NCI-H774 (cell line): ENCODE measurements at regions not wholly inside any gene's neighbourhood (a gene's known extent, or its start where the extent isn't known, plus 50 kb on each side); places are given as distances from the start of the nearest gene placed in this dataset.
"Not testable (repeated sequence)": the region's sequence is repeated elsewhere in the genome, so short reads cannot be mapped to it uniquely, and the experiment has no call there.

ENCODE experiments used
- DNase-seq: peaks from one replicate; lab custom pipeline; 2025; lab: John Stamatoyannopoulos, UW

- DNase-seq, result not testable (repeated sequence)
Measured at GRCh38 chr1:149229813-149230212, 126.5 kb upstream of the NBPF9 start.

- DNase-seq, result not testable (repeated sequence)
Measured at GRCh38 chr1:149234926-149235914, 131.9 kb upstream of the NBPF9 start.

GRCh38 chr1:149237515-149237914, 134.2 kb upstream of the NBPF9 start:
- not testable (repeated sequence) for DNase-seq

- not testable (repeated sequence) for DNase-seq
Measured at GRCh38 chr1:149239897-149240508, 136.7 kb upstream of the NBPF9 start.

GRCh38 chr1:149240530-149240929, 137.2 kb upstream of the NBPF9 start:
- not testable (repeated sequence) for DNase-seq

- DNase-seq, result not testable (repeated sequence)
Measured at GRCh38 chr1:149241272-149241671, 137.9 kb upstream of the NBPF9 start.

GRCh38 chr1:149243572-149243971, 140.2 kb upstream of the NBPF9 start:
- not testable (repeated sequence) for DNase-seq

GRCh38 chr1:149244621-149245020, 141.3 kb upstream of the NBPF9 start:
- not testable (repeated sequence) for DNase-seq

GRCh38 chr1:149246212-149246611, 142.9 kb upstream of the NBPF9 start:
- not testable (repeated sequence) for DNase-seq

GRCh38 chr1:149248610-149249009, 145.3 kb upstream of the NBPF9 start:
- not testable (repeated sequence) for DNase-seq

- DNase-seq, result not testable (repeated sequence)
Measured at GRCh38 chr1:149249850-149250467, 146.6 kb upstream of the NBPF9 start.

- not testable (repeated sequence) for DNase-seq
Measured at GRCh38 chr1:149254894-149255847, 151.8 kb upstream of the NBPF9 start.

GRCh38 chr1:149260284-149260683, 156.9 kb upstream of the NBPF9 start:
- DNase-seq, result not testable (repeated sequence)

- not testable (repeated sequence) for DNase-seq
Measured at GRCh38 chr1:149260736-149261340, 157.5 kb upstream of the NBPF9 start.

- not testable (repeated sequence) for DNase-seq
Measured at GRCh38 chr1:149267287-149267686, 163.9 kb upstream of the NBPF9 start.

- not testable (repeated sequence) for DNase-seq
Measured at GRCh38 chr1:149269001-149269702, 165.8 kb upstream of the NBPF9 start.

GRCh38 chr1:149269833-149270232, 166.5 kb upstream of the NBPF9 start:
- DNase-seq, result not testable (repeated sequence)

- DNase-seq, result not testable (repeated sequence)
Measured at GRCh38 chr1:149274493-149274892, 171.1 kb upstream of the NBPF9 start.

GRCh38 chr1:149275802-149276201, 172.5 kb upstream of the NBPF9 start:
- DNase-seq, result not testable (repeated sequence)

GRCh38 chr1:149276496-149276895, 173.1 kb upstream of the NBPF9 start:
- not testable (repeated sequence) for DNase-seq
